ENCODE measurements at regions not wholly inside any gene's neighbourhood (a gene's known extent, or its start where the extent isn't known, plus 50 kb on each side); places are given as distances from the start of the nearest gene placed in this dataset.

GRCh38 chrY:8561385-8561784 lies 775.9 kb upstream of the TSPY4 start:
- Histone ChIP-seq H3K36me3 (ENCODE audit: insufficient read depth, low read length) (no peaks in the 10 kb centered on the region), H3K9ac (ENCODE audit: low read depth, low read length) (no peak overlapping the region), H3K27ac (ENCODE audit: low read depth, low read length) (no peak overlapping the region), H3K4me1 (ENCODE audit: insufficient read depth, low read length) (no peaks in the 10 kb centered on the region), H3K27me3 (ENCODE audit: insufficient read depth, low read length) (no peaks in the 10 kb centered on the region), H3K9me3 (ENCODE audit: insufficient read depth, low read depth, low read length) (peaks cover 37% of the 10 kb centered on the region; the same call in 1 of the 2 replicates), H3K4me3 (ENCODE audit: low read length) (no peak overlapping the region)
- no CpG with 5 or more reads among the region's 2 CpGs for WGBS

DNA sequence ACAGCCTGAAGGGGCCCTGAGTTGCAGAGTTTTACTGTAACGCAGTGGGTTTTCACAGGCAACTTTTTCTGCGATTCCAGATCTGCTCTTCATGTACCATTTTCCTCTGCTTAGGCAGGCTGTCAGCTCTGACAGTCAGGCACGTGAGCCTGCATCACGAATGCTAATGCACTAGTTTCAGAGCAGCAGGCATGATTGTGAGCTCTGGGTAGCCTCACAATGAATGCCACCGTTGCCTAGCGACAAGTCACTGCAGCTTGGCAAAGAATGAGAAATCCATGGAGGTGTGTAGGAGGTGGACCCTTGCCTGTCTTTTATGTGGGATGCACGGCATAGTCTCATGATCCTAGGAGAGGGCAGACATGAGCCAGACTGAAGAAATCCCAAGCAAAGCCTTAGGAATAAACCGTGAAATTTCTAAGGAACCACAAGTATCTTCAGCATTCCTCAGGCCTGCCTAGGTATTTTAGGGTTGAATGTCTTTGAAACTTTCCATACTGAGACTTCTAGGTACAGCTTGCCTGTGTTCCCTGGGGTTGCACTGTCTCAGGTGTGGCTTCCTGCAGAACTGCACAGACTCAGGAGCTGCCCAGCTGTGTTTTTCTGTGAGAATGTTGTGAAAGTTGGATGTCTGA lies 774.7 kb upstream of the TSPY4 start:
- Histone ChIP-seq H3K4me1 (ENCODE audit: insufficient read depth, low read length) (no peaks in the 10 kb centered on the region), H3K36me3 (ENCODE audit: insufficient read depth, low read length) (no peaks in the 10 kb centered on the region), H3K9ac (ENCODE audit: low read depth, low read length) (no peak overlapping the region), H3K9me3 (ENCODE audit: insufficient read depth, low read depth, low read length) (peaks cover 40% of the 10 kb centered on the region; the same call in 1 of the 2 replicates), H3K4me3 (ENCODE audit: low read length) (no peak overlapping the region), H3K27ac (ENCODE audit: low read depth, low read length) (no peak overlapping the region), H3K27me3 (ENCODE audit: insufficient read depth, low read length) (no peaks in the 10 kb centered on the region)
- WGBS, result 72% methylated on average over 8 of the region's 8 CpGs

DNA sequence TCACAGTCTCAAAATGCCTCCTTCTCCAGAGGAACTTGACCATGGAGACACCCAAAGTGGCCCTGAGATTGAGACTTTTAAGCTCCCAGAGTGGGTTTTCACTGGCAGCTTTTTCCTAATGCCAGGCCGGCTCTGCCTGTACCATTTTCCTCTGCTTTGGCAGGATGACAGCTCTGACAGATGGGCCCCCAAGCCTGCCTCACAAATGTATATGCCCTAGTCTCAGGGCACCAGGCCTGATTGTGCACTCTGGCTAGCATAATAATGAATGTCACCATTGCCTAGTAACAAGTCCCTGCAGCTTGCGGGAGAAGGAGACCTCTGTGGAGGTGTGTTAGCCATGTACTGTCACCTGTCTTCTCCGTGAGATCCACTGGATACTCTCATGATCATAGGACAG lies 772.8 kb upstream of the TSPY4 start:
- WGBS, result 77% methylated on average over 2 of the region's 3 CpGs
- no peak overlapping the region for H3K4me3 ChIP-seq (ENCODE audit: low read length)
- no peaks in the 10 kb centered on the region for H3K36me3 ChIP-seq (ENCODE audit: insufficient read depth, low read length)
- no peak overlapping the region for H3K27ac ChIP-seq (ENCODE audit: low read depth, low read length)
- H3K27me3 ChIP-seq (ENCODE audit: insufficient read depth, low read length), result no peaks in the 10 kb centered on the region
- H3K9ac ChIP-seq (ENCODE audit: low read depth, low read length), result no peak overlapping the region
- peaks cover 44% of the 10 kb centered on the region; the same call in 1 of the 2 replicates for H3K9me3 ChIP-seq (ENCODE audit: insufficient read depth, low read depth, low read length)
- no peaks in the 10 kb centered on the region for H3K4me1 ChIP-seq (ENCODE audit: insufficient read depth, low read length)

DNA sequence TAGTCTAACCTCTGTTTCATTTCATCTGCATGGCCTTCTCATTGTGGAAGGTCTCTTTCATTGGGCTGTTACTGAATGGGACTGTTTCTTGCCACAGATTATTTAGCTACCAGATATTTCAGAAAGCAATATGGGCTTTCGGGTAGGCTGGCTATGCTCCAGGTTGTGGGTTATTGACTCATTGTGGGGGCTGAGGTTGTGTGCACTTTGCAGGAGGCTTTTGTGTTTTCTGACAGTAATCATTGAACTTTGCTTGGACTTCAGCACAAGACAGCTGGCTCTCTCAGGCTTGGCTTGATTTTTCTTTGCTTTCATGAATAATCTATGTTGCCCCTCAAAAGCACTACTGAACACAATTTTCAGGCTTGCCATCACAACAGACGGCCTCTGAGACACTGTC lies 771.1 kb upstream of the TSPY4 start:
- H3K27me3 ChIP-seq (ENCODE audit: insufficient read depth, low read length), result no peaks in the 10 kb centered on the region
- no peak overlapping the region for H3K27ac ChIP-seq (ENCODE audit: low read depth, low read length)
- no peak overlapping the region for H3K9ac ChIP-seq (ENCODE audit: low read depth, low read length)
- peaks cover 44% of the 10 kb centered on the region; the same call in 1 of the 2 replicates for H3K9me3 ChIP-seq (ENCODE audit: insufficient read depth, low read depth, low read length)
- no peaks in the 10 kb centered on the region for H3K36me3 ChIP-seq (ENCODE audit: insufficient read depth, low read length)
- WGBS, result 70% methylated on average over 2 of the region's 2 CpGs
- H3K4me1 ChIP-seq (ENCODE audit: insufficient read depth, low read length), result no peaks in the 10 kb centered on the region
- no peak overlapping the region for H3K4me3 ChIP-seq (ENCODE audit: low read length)

- no peak overlapping the region for H3K4me3 ChIP-seq (ENCODE audit: low read length)
- peaks cover 57% of the 10 kb centered on the region; the same call in 1 of the 2 replicates for H3K9me3 ChIP-seq (ENCODE audit: insufficient read depth, low read depth, low read length)
- no peak overlapping the region for H3K9ac ChIP-seq (ENCODE audit: low read depth, low read length)
- no peak overlapping the region for H3K27ac ChIP-seq (ENCODE audit: low read depth, low read length)
- H3K4me1 ChIP-seq (ENCODE audit: insufficient read depth, low read length), result no peaks in the 10 kb centered on the region
- H3K36me3 ChIP-seq (ENCODE audit: insufficient read depth, low read length), result no peaks in the 10 kb centered on the region
- no peaks in the 10 kb centered on the region for H3K27me3 ChIP-seq (ENCODE audit: insufficient read depth, low read length)
These were observed 766.9 kb upstream of the TSPY4 start for GRCh38 chrY:8570384-8570783.

GRCh38 chrY:8572916-8573315 lies 764.3 kb upstream of the TSPY4 start:
- no peak overlapping the region for H3K27ac ChIP-seq (ENCODE audit: low read depth, low read length)
- H3K36me3 ChIP-seq (ENCODE audit: insufficient read depth, low read length), result no peaks in the 10 kb centered on the region
- peaks cover 50% of the 10 kb centered on the region; the same call in 1 of the 2 replicates for H3K9me3 ChIP-seq (ENCODE audit: insufficient read depth, low read depth, low read length)
- no peak overlapping the region for H3K9ac ChIP-seq (ENCODE audit: low read depth, low read length)
- H3K4me3 ChIP-seq (ENCODE audit: low read length), result no peak overlapping the region
- no peaks in the 10 kb centered on the region for H3K27me3 ChIP-seq (ENCODE audit: insufficient read depth, low read length)
- WGBS, result 17% methylated on average over 2 of the region's 2 CpGs
- H3K4me1 ChIP-seq (ENCODE audit: insufficient read depth, low read length), result no peaks in the 10 kb centered on the region

GRCh38 chrY:8582277-8582850 lies 754.9 kb upstream of the TSPY4 start:
- no peak overlapping the region for H3K9ac ChIP-seq (ENCODE audit: low read depth, low read length)
- H3K27ac ChIP-seq (ENCODE audit: low read depth, low read length), result no peak overlapping the region
- no peaks in the 10 kb centered on the region for H3K4me1 ChIP-seq (ENCODE audit: insufficient read depth, low read length)
- no peaks in the 10 kb centered on the region for H3K27me3 ChIP-seq (ENCODE audit: insufficient read depth, low read length)
- H3K4me3 ChIP-seq (ENCODE audit: low read length), result no peak overlapping the region
- H3K9me3 ChIP-seq (ENCODE audit: insufficient read depth, low read depth, low read length), result peaks cover 57% of the 10 kb centered on the region
- H3K36me3 ChIP-seq (ENCODE audit: insufficient read depth, low read length), result no peaks in the 10 kb centered on the region
- WGBS, result no CpG with 5 or more reads among the region's 1 CpG

- no peaks in the 10 kb centered on the region for H3K36me3 ChIP-seq (ENCODE audit: insufficient read depth, low read length)
- no peaks in the 10 kb centered on the region for H3K27me3 ChIP-seq (ENCODE audit: insufficient read depth, low read length)
- no peak overlapping the region for H3K27ac ChIP-seq (ENCODE audit: low read depth, low read length)
- H3K9me3 ChIP-seq (ENCODE audit: insufficient read depth, low read depth, low read length), result peaks cover 56% of the 10 kb centered on the region
- no peak overlapping the region for H3K4me3 ChIP-seq (ENCODE audit: low read length)
- no peaks in the 10 kb centered on the region for H3K4me1 ChIP-seq (ENCODE audit: insufficient read depth, low read length)
- WGBS, result 73% methylated on average over 4 of the region's 4 CpGs
- H3K9ac ChIP-seq (ENCODE audit: low read depth, low read length), result no peak overlapping the region
These were observed 754.1 kb upstream of the TSPY4 start for GRCh38 chrY:8583191-8583590.

- Histone ChIP-seq H3K4me3 (ENCODE audit: low read length) (no peak overlapping the region), H3K36me3 (ENCODE audit: insufficient read depth, low read length) (no peaks in the 10 kb centered on the region), H3K9me3 (ENCODE audit: insufficient read depth, low read depth, low read length) (peaks cover 48% of the 10 kb centered on the region), H3K4me1 (ENCODE audit: insufficient read depth, low read length) (no peaks in the 10 kb centered on the region), H3K27ac (ENCODE audit: low read depth, low read length) (no peak overlapping the region), H3K27me3 (ENCODE audit: insufficient read depth, low read length) (no peaks in the 10 kb centered on the region), H3K9ac (ENCODE audit: low read depth, low read length) (no peak overlapping the region)
- WGBS, result 61% methylated on average over 2 of the region's 2 CpGs
These were observed 746.6 kb upstream of the TSPY4 start for GRCh38 chrY:8590641-8591040.

DNA sequence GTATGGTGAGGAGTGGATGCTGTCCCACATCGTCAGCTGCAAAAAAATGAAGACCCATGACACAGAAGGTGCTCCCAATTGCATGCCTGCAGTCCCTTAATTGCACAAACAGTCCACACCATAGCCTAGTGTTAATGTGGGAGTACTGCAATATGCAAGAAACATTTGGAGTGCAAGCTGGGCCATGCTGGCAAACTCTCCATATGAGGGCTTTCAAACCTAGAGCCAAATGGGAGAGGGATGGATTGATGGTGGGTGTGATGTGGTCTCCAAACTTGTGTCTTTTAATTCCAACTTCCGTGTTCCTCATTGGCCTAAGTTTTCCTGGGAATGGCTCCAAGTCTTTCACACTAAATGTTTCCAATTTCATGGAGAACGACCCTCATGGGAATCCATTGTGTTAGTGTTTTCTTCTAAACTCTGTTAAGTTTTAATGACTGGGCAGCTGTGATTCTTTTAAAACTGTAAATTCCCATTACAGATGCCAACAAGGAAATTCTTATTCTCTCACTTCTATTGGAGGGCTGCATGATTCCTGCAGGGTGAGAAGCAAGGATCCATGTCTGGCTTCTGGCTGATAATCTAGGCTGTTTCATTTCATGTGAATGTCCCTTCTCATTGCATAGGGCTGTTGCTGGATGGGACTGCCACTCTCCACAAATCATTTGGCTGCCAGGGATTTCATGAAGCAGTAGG lies 745.3 kb upstream of the TSPY4 start:
- H3K4me3 ChIP-seq (ENCODE audit: low read length), result no peak overlapping the region
- no peak overlapping the region for H3K9ac ChIP-seq (ENCODE audit: low read depth, low read length)
- H3K27me3 ChIP-seq (ENCODE audit: insufficient read depth, low read length), result no peaks in the 10 kb centered on the region
- peaks cover 42% of the 10 kb centered on the region for H3K9me3 ChIP-seq (ENCODE audit: insufficient read depth, low read depth, low read length)
- WGBS, result no CpG with 5 or more reads among the region's 3 CpGs
- no peaks in the 10 kb centered on the region for H3K4me1 ChIP-seq (ENCODE audit: insufficient read depth, low read length)
- H3K36me3 ChIP-seq (ENCODE audit: insufficient read depth, low read length), result no peaks in the 10 kb centered on the region
- H3K27ac ChIP-seq (ENCODE audit: low read depth, low read length), result no peak overlapping the region

GRCh38 chrY:8594657-8595056 lies 742.6 kb upstream of the TSPY4 start:
- whole genome bisulfite sequencing, result 66% methylated on average over 2 of the region's 3 CpGs
- Histone ChIP-seq H3K36me3 (ENCODE audit: insufficient read depth, low read length) (no peaks in the 10 kb centered on the region), H3K9ac (ENCODE audit: low read depth, low read length) (no peak overlapping the region), H3K9me3 (ENCODE audit: insufficient read depth, low read depth, low read length) (peaks cover 45% of the 10 kb centered on the region), H3K27ac (ENCODE audit: low read depth, low read length) (no peak overlapping the region), H3K4me3 (ENCODE audit: low read length) (no peak overlapping the region), H3K27me3 (ENCODE audit: insufficient read depth, low read length) (no peaks in the 10 kb centered on the region), H3K4me1 (ENCODE audit: insufficient read depth, low read length) (no peaks in the 10 kb centered on the region)

Measured in HUES64 (cell line).